GM12878 (cell line): ENCODE measurements at regions not wholly inside any gene's neighbourhood (a gene's known extent, or its start where the extent isn't known, plus 50 kb on each side); places are given as distances from the start of the nearest gene placed in this dataset.

Experiments used
- ATAC-seq: fragments of 200-7000 bp; cut with Tn5 transposase; 3 replicates; pipeline ENCODE4 v1.9.1; 2020; ENCODE audit warnings: mild to moderate bottlenecking, moderate library complexity
- BruUV-seq: library from RNA; stranded (reverse); fragments of 400-500 nt; replicated peaks from 2 replicates; lab custom pipeline; 2021; lab: Mats Ljungman, UMichigan
- CTCF ChIA-PET: fragments of 300-600 bp; sonication (Branson Sonifier 250); formaldehyde crosslinking; extraction: SDS; loops from one replicate; lab custom pipeline; 2021; ENCODE audit warnings: inconsistent platforms; lab: Yijun Ruan, JAX
- POLR2A ChIA-PET: fragments of 350-600 bp; formaldehyde crosslinking; extraction: SDS; loops from one replicate; lab custom pipeline; 2021; ENCODE audit warnings: inconsistent platforms; lab: Charles Lee
- RAD21 ChIA-PET: fragments of 300-600 bp; sonication (Branson Sonifier 250); formaldehyde crosslinking; loops from one replicate; lab custom pipeline; 2023; ENCODE audit warnings: antibody characterized with exemption; ENCODE audit not compliant: unreplicated experiment; lab: Charles Lee
- SMC1A ChIA-PET: fragments of 300-600 bp; sonication (Branson Sonifier 250); formaldehyde crosslinking; loops from one replicate; lab custom pipeline; 2023; ENCODE audit not compliant: unreplicated experiment, uncharacterized antibody; lab: Charles Lee
- DNase-seq: peaks from one replicate; pipeline ENCODE4 v3.0.0-alpha.2; 2011; ENCODE audit warnings: low read depth, low spot score
- FAIRE-seq: peaks from 3 replicates; lab custom pipeline; 2011; peaks lifted over from hg19 to GRCh38; lab: Jason Lieb, UNC
- H2AFZ ChIP-seq: 2 replicates; pipeline ENCODE4 v1.6.0; 2011; ENCODE audit warnings: low read depth, low read length, control low read depth; ENCODE audit not compliant: control insufficient read depth
- H3K27ac ChIP-seq: 2 replicates; pipeline ENCODE4 v1.5.1; 2011; ENCODE audit warnings: control low read depth; ENCODE audit not compliant: control insufficient read depth, insufficient read depth
- H3K27me3 ChIP-seq, 2 experiments: replicated peaks in 1 of 2; 2 replicates each; pipeline versions ENCODE4 v1.6.0 to v1.6.1; 2011; ENCODE audit warnings: low read length in 1 of 2; ENCODE audit not compliant: control insufficient read depth in 2 of 2, insufficient read depth in 2 of 2
- H3K36me3 ChIP-seq, 2 experiments: 2 replicates each; pipeline ENCODE4 v1.5.1; 2011; ENCODE audit warnings: low read length in 1 of 2; ENCODE audit not compliant: control insufficient read depth in 2 of 2, insufficient read depth in 2 of 2
- H3K4me1 ChIP-seq: 2 replicates; pipeline ENCODE4 v1.6.1; 2011; ENCODE audit warnings: mild to moderate bottlenecking, low read length, moderate library complexity, mixed read lengths; ENCODE audit not compliant: control insufficient read depth, insufficient read depth
- H3K4me2 ChIP-seq: 2 replicates; pipeline ENCODE4 v1.6.0; 2011; ENCODE audit warnings: control low read depth; ENCODE audit not compliant: control insufficient read depth, insufficient read depth
- H3K4me3 ChIP-seq: fragments of 200-600 bp; sonication (generic); 2 replicates; pipeline ENCODE4 v1.5.1; 2016
- H3K79me2 ChIP-seq: 2 replicates; pipeline ENCODE4 v1.6.0; 2011; ENCODE audit warnings: low read length; ENCODE audit not compliant: control insufficient read depth, insufficient read depth
- H3K9ac ChIP-seq: 2 replicates; pipeline ENCODE4 v1.8.0; 2011; ENCODE audit warnings: low read length, control low read depth, mixed read lengths; ENCODE audit not compliant: control insufficient read depth, insufficient read depth
- H3K9me3 ChIP-seq: replicated peaks from 3 replicates; pipeline ENCODE4 v1.5.1; 2011; ENCODE audit warnings: mild to moderate bottlenecking, low read length; ENCODE audit not compliant: control insufficient read depth, insufficient read depth
- H4K20me1 ChIP-seq: 2 replicates; pipeline ENCODE4 v1.6.0; 2011; ENCODE audit not compliant: control insufficient read depth, insufficient read depth
- CEBPB ChIP-seq, 2 experiments: fragments of 150-350 bp in 1 of 2; IDR thresholded peaks; 2 replicates each; pipeline ENCODE4 v1.6.1; 2012 to 2014; ENCODE audit warnings: low read depth in 2 of 2, low read length in 2 of 2, borderline replicate concordance in 1 of 2, inconsistent platforms in 1 of 2
- E2F8 ChIP-seq: fragments of 450-650 bp; IDR thresholded peaks from 2 replicates; pipeline ENCODE4 v1.6.1; 2018; ENCODE audit warnings: mild to moderate bottlenecking, low read depth, moderate library complexity; ENCODE audit not compliant: partially characterized antibody
- EED ChIP-seq: sonication (generic); IDR thresholded peaks from 2 replicates; pipeline ENCODE4 v1.6.1; 2016; ENCODE audit warnings: antibody characterized with exemption, low read depth
- EP300 ChIP-seq, 2 experiments: fragments of 150-350 bp in 1 of 2; IDR thresholded peaks; 2 replicates each; pipeline ENCODE4 v1.6.1; 2011 to 2012; ENCODE audit warnings: low read depth in 2 of 2, low read length in 2 of 2, borderline replicate concordance in 1 of 2, improper control_type of control experiment in 1 of 2, inconsistent platforms in 1 of 2; ENCODE audit not compliant: control insufficient read depth in 1 of 2
- JUNB ChIP-seq: IDR thresholded peaks from 2 replicates; pipeline ENCODE4 v1.6.1; 2016; ENCODE audit warnings: antibody characterized with exemption, mild to moderate bottlenecking
- MEF2A ChIP-seq: IDR thresholded peaks from 2 replicates; pipeline ENCODE4 v1.6.1; 2011; ENCODE audit warnings: low read depth, mild to moderate bottlenecking, low read length, moderate library complexity; ENCODE audit not compliant: insufficient read depth
- NBN ChIP-seq: fragments of 450-650 bp; IDR thresholded peaks from 2 replicates; pipeline ENCODE4 v1.6.1; 2016
- NFIC ChIP-seq: IDR thresholded peaks from 2 replicates; pipeline ENCODE4 v1.6.1; 2012; ENCODE audit warnings: low read depth, mild to moderate bottlenecking, inconsistent platforms, low read length, moderate library complexity
- PML ChIP-seq: IDR thresholded peaks from 2 replicates; pipeline ENCODE4 v1.6.1; 2012; ENCODE audit warnings: low read length, inconsistent platforms
- POU2F2 ChIP-seq: IDR thresholded peaks from 3 replicates; pipeline ENCODE4 v1.6.1; 2011; ENCODE audit warnings: low read depth, mild to moderate bottlenecking, low read length, borderline replicate concordance
- RAD21 ChIP-seq: IDR thresholded peaks from 2 replicates; pipeline ENCODE4 v1.6.1; 2011; ENCODE audit warnings: mild to moderate bottlenecking, low read depth, low read length, moderate library complexity; ENCODE audit not compliant: insufficient read depth
- RELB ChIP-seq: fragments of 450-650 bp; IDR thresholded peaks from 2 replicates; pipeline ENCODE4 v1.6.1; 2017; ENCODE audit warnings: low read depth, mild to moderate bottlenecking, moderate library complexity
- WRNIP1 ChIP-seq: IDR thresholded peaks from 2 replicates; pipeline ENCODE4 v1.6.1; 2011; ENCODE audit warnings: low read depth, low read length, improper control_type of control experiment, borderline replicate concordance
- ZNF207 ChIP-seq: fragments of 450-650 bp; IDR thresholded peaks from 2 replicates; pipeline ENCODE4 v1.6.1; 2014; ENCODE audit warnings: antibody characterized with exemption, mild to moderate bottlenecking, borderline replicate concordance
- ZNF24 ChIP-seq: fragments of 450-650 bp; IDR thresholded peaks from 2 replicates; pipeline ENCODE4 v1.6.1; 2017; ENCODE audit warnings: antibody characterized with exemption, mild to moderate bottlenecking
- ZSCAN29 ChIP-seq: fragments of 450-650 bp; IDR thresholded peaks from 2 replicates; pipeline ENCODE4 v1.6.1; 2017; ENCODE audit warnings: mild to moderate bottlenecking, moderate library complexity
- whole genome bisulfite sequencing: methylation state at CpG from one replicate; pipeline ENCODE4 v1.1.6; 2016; ENCODE audit warnings: low lambda C conversion rate; ENCODE audit not compliant: insufficient replicate concordance, insufficient coverage; ENCODE audit errors: missing lambda C conversion rate; 5-methylcytosine and 5-hydroxymethylcytosine counted together
- in situ Hi-C: fragments of 300-500 bp; cut with MboI; formaldehyde crosslinking; loops from 9 replicates; pipeline ENCODE4 v1.14.3; 2018; ENCODE audit warnings: mixed read lengths
- intact Hi-C: fragments of 100-400 bp; cut with micrococcal nuclease; formaldehyde crosslinking; loops from one replicate; pipeline ENCODE4 v1.14.2; 2022; ENCODE audit not compliant: unreplicated experiment
- TF ChIP-seq, protein P1 (sequence below): fragments of 450-650 bp; IDR thresholded peaks from 2 replicates; pipeline ENCODE4 v1.6.1; 2017; ENCODE audit warnings: mild to moderate bottlenecking, low read depth, inconsistent platforms; ENCODE audit not compliant: poor library complexity, severe bottlenecking
- TF ChIP-seq, protein P2 (sequence below): fragments of 450-650 bp; IDR thresholded peaks from 2 replicates; pipeline ENCODE4 v1.6.1; 2017; ENCODE audit warnings: borderline replicate concordance

GRCh38 chr7:8985255-8985654 is 551.8 kb downstream of the NXPH1 start:
- CTCF ChIA-PET: no interaction called here
- Histone ChIP-seq H3K27ac (no peak overlapping the region), H3K4me1 (no peaks in the 10 kb centered on the region), H3K79me2 (no peaks in the 10 kb centered on the region), H3K9ac (no peak overlapping the region), H2AFZ (no peak overlapping the region), H3K4me2 (no peak overlapping the region), H3K36me3 (no peaks in the 10 kb centered on the region), H3K9me3 (no peaks in the 10 kb centered on the region), H4K20me1 (no peaks in the 10 kb centered on the region), H3K27me3 (no peaks in the 10 kb centered on the region), H3K4me3 (no peak overlapping the region)
- SMC1A ChIA-PET: no interaction called here
- in situ Hi-C loops (no loop called here), intact Hi-C loops (no loop called here)
- FAIRE-seq: no peak
- ATAC-seq: no peak
- RAD21 ChIA-PET: no interaction called here
- 3% methylated on average over 3 of the region's 3 CpGs for WGBS
- TF ChIP-seq, protein P1, sequence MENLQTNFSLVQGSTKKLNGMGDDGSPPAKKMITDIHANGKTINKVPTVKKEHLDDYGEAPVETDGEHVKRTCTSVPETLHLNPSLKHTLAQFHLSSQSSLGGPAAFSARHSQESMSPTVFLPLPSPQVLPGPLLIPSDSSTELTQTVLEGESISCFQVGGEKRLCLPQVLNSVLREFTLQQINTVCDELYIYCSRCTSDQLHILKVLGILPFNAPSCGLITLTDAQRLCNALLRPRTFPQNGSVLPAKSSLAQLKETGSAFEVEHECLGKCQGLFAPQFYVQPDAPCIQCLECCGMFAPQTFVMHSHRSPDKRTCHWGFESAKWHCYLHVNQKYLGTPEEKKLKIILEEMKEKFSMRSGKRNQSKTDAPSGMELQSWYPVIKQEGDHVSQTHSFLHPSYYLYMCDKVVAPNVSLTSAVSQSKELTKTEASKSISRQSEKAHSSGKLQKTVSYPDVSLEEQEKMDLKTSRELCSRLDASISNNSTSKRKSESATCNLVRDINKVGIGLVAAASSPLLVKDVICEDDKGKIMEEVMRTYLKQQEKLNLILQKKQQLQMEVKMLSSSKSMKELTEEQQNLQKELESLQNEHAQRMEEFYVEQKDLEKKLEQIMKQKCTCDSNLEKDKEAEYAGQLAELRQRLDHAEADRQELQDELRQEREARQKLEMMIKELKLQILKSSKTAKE: no peak
- TF ChIP-seq CEBPB (IDR thresholded peaks at IDR 0.05; ENCODE audit: borderline replicate concordance in 1 of 2, low read depth in 2 of 2, low read length in 2 of 2) (no peak), EED (no peak), PML (no peak), ZNF207 (no peak), NFIC (no peak), JUNB (no peak), WRNIP1 (no peak), E2F8 (no peak), POU2F2 (no peak), ZSCAN29 (no peak), EP300 (IDR thresholded peaks at IDR 0.05; ENCODE audit: borderline replicate concordance in 1 of 2, control insufficient read depth in 1 of 2, low read depth in 2 of 2, low read length in 2 of 2) (no peak), MEF2A (no peak), RAD21 (no peak), RELB (no peak), NBN (no peak), ZNF24 (no peak)
- TF ChIP-seq, protein P2, sequence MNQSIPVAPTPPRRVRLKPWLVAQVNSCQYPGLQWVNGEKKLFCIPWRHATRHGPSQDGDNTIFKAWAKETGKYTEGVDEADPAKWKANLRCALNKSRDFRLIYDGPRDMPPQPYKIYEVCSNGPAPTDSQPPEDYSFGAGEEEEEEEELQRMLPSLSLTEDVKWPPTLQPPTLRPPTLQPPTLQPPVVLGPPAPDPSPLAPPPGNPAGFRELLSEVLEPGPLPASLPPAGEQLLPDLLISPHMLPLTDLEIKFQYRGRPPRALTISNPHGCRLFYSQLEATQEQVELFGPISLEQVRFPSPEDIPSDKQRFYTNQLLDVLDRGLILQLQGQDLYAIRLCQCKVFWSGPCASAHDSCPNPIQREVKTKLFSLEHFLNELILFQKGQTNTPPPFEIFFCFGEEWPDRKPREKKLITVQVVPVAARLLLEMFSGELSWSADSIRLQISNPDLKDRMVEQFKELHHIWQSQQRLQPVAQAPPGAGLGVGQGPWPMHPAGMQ: no peak
- BruUV-seq: no TSS peak
- no peak for DNase-seq
- POLR2A ChIA-PET: no interaction called here
